ENCODE measurements at regions not wholly inside any gene's neighbourhood (a gene's known extent, or its start where the extent isn't known, plus 50 kb on each side); places are given as distances from the start of the nearest gene placed in this dataset.

- DNase-seq: no peak
These were observed 142.0 kb downstream of the PTPN20 start for GRCh38 chr10:47053081-47053798.

- no peak for DNase-seq
These were observed 143.7 kb downstream of the PTPN20 start for GRCh38 chr10:47054974-47055373.

GRCh38 chr10:47055386-47056246 is 144.4 kb downstream of the PTPN20 start:
- DNase-seq: no peak

- no peak for DNase-seq
These were observed 145.0 kb downstream of the PTPN20 start for GRCh38 chr10:47056247-47056510.

GRCh38 chr10:47057471-47057870 is 146.2 kb downstream of the PTPN20 start:
- no peak for DNase-seq

- DNase-seq: no peak
These were observed 146.9 kb downstream of the PTPN20 start for GRCh38 chr10:47058032-47058702.

- DNase-seq: no peak
These were observed 147.7 kb downstream of the PTPN20 start for GRCh38 chr10:47058961-47059391.

GRCh38 chr10:47059606-47060311 is 148.5 kb downstream of the PTPN20 start:
- no peak for DNase-seq

- no peak for DNase-seq
These were observed 149.1 kb downstream of the PTPN20 start for GRCh38 chr10:47060356-47060755.

- no peak for DNase-seq
These were observed 149.8 kb downstream of the PTPN20 start for GRCh38 chr10:47060993-47061500.

- DNase-seq: no peak
These were observed 150.5 kb downstream of the PTPN20 start for GRCh38 chr10:47061776-47062175.

GRCh38 chr10:47062441-47063200 is 151.4 kb downstream of the PTPN20 start:
- no peak for DNase-seq

- no peak for DNase-seq
These were observed 152.6 kb downstream of the PTPN20 start for GRCh38 chr10:47063858-47064257.

- no peak for DNase-seq
These were observed 154.7 kb downstream of the PTPN20 start for GRCh38 chr10:47065903-47066302.

- no peak for DNase-seq
These were observed 157.0 kb downstream of the PTPN20 start for GRCh38 chr10:47067949-47068940.

- no peak for DNase-seq
These were observed 159.3 kb downstream of the PTPN20 start for GRCh38 chr10:47070541-47070940.

GRCh38 chr10:47071891-47072290 is 160.7 kb downstream of the PTPN20 start:
- DNase-seq: no peak

- DNase-seq: no peak
These were observed 162.7 kb downstream of the PTPN20 start for GRCh38 chr10:47073967-47074366.

GRCh38 chr10:47076949-47077361 is 165.7 kb downstream of the PTPN20 start:
- peak in 1 of 2 experiments; percentile 10 for DNase-seq

- DNase-seq: no peak
These were observed 166.2 kb downstream of the PTPN20 start for GRCh38 chr10:47077386-47077785.

- DNase-seq: no peak
These were observed 166.7 kb downstream of the PTPN20 start for GRCh38 chr10:47077941-47078340.

Data from activated CD4-positive, alpha-beta T cell treated with anti-CD3 and anti-CD28 coated beads, Interleukin-2, amount 50 U/mL, for 48 hours (primary cell).